ENCODE measurements at regions not wholly inside any gene's neighbourhood (a gene's known extent, or its start where the extent isn't known, plus 50 kb on each side); places are given as distances from the start of the nearest gene placed in this dataset.

DNA sequence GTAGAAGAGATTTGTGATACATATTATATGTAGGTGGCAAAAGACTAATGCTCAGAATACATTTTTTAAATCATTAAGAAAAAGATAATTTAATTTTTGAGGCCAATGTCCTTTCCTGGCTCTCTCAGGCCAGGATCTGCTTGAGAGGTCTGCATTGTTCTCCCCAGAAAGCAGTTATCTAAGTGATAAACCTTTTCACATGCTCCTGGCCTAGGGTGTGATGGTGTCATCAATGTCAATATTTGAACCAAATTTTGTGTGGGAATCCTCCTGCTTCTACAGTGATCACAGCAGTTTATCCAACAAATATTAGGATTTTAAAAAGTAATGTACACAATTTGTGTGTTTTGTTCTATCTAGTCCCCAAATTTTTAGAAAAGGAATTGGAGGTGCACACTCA is 166.6 kb downstream of the DIRAS2 start:
- TF ChIP-seq, protein P1, sequence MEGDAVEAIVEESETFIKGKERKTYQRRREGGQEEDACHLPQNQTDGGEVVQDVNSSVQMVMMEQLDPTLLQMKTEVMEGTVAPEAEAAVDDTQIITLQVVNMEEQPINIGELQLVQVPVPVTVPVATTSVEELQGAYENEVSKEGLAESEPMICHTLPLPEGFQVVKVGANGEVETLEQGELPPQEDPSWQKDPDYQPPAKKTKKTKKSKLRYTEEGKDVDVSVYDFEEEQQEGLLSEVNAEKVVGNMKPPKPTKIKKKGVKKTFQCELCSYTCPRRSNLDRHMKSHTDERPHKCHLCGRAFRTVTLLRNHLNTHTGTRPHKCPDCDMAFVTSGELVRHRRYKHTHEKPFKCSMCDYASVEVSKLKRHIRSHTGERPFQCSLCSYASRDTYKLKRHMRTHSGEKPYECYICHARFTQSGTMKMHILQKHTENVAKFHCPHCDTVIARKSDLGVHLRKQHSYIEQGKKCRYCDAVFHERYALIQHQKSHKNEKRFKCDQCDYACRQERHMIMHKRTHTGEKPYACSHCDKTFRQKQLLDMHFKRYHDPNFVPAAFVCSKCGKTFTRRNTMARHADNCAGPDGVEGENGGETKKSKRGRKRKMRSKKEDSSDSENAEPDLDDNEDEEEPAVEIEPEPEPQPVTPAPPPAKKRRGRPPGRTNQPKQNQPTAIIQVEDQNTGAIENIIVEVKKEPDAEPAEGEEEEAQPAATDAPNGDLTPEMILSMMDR (IDR thresholded peaks at IDR 0.05; ENCODE audit: low read length), result no peak
- no peak for TF ChIP-seq EZH2 (IDR thresholded peaks at IDR 0.05; ENCODE audit: borderline replicate concordance, low read length)
- no peak overlapping the region for H3K4me2 ChIP-seq (ENCODE audit: low read length)
- H3F3A ChIP-seq (ENCODE audit: insufficient read depth, low read length), result no peaks in the 10 kb centered on the region
- H3K4me3 ChIP-seq (ENCODE audit: low read depth, low read length, poor library complexity, severe bottlenecking), result no peak overlapping the region
- H3K4me1 ChIP-seq (ENCODE audit: insufficient read depth, low read length, severe bottlenecking), result no peaks in the 10 kb centered on the region
- no peaks in the 10 kb centered on the region for H4K20me1 ChIP-seq (ENCODE audit: insufficient read depth, low read length)
- H3K36me3 ChIP-seq (ENCODE audit: insufficient read depth, low read length), result no peaks in the 10 kb centered on the region
- H3K9me2 ChIP-seq (ENCODE audit: low read depth, low read length), result no peaks in the 10 kb centered on the region
- H3K27ac ChIP-seq (ENCODE audit: low read depth, low read length, poor library complexity, severe bottlenecking), result no peak overlapping the region
- H3K27me3 ChIP-seq (ENCODE audit: insufficient read depth, low read length), result no peaks in the 10 kb centered on the region; the same call in 1 of the 2 replicates
- H3K9me3 ChIP-seq (ENCODE audit: low read length), result no peaks in the 10 kb centered on the region
- no peak overlapping the region for H2AFZ ChIP-seq (ENCODE audit: low read length)
- no peaks in the 10 kb centered on the region for H3K79me2 ChIP-seq (ENCODE audit: insufficient read depth, low read length)
- no peak overlapping the region for H3K9ac ChIP-seq (ENCODE audit: low read length)

DNA sequence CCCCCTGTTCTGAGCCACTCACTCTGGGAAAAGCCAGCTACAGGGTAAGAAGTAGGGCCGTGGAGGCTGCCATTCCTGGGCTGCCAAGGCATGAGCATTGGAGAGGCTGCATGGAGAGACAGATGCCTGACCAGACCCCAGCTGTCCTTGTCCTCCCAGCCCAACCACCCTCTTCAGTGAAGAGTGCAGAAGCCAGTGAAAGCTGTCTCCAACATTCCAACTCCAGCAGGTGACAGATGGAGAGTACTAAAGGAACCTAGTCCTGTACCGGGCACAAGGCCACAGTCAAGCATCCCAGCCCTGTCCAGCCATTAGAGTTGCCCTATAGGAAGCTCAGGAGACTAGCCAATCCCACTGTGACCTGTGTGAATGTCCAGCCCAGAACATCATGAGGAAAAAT is 165.1 kb downstream of the DIRAS2 start:
- Histone ChIP-seq H3K4me3 (ENCODE audit: low read depth, low read length, poor library complexity, severe bottlenecking) (no peak overlapping the region), H3K79me2 (ENCODE audit: insufficient read depth, low read length) (no peaks in the 10 kb centered on the region), H3K9me2 (ENCODE audit: low read depth, low read length) (no peaks in the 10 kb centered on the region), H3K4me2 (ENCODE audit: low read length) (no peak overlapping the region), H3K27me3 (ENCODE audit: insufficient read depth, low read length) (no peaks in the 10 kb centered on the region; the same call in 1 of the 2 replicates), H3K9me3 (ENCODE audit: low read length) (no peaks in the 10 kb centered on the region), H4K20me1 (ENCODE audit: insufficient read depth, low read length) (no peaks in the 10 kb centered on the region), H3K27ac (ENCODE audit: low read depth, low read length, poor library complexity, severe bottlenecking) (no peak overlapping the region), H3F3A (ENCODE audit: insufficient read depth, low read length) (no peaks in the 10 kb centered on the region), H3K9ac (ENCODE audit: low read length) (no peak overlapping the region), H3K4me1 (ENCODE audit: insufficient read depth, low read length, severe bottlenecking) (no peaks in the 10 kb centered on the region), H2AFZ (ENCODE audit: low read length) (no peak overlapping the region), H3K36me3 (ENCODE audit: insufficient read depth, low read length) (no peaks in the 10 kb centered on the region)
- TF ChIP-seq EZH2 (IDR thresholded peaks at IDR 0.05; ENCODE audit: borderline replicate concordance, low read length), result no peak
- TF ChIP-seq, protein P1 (IDR thresholded peaks at IDR 0.05; ENCODE audit: low read length), result no peak

DNA sequence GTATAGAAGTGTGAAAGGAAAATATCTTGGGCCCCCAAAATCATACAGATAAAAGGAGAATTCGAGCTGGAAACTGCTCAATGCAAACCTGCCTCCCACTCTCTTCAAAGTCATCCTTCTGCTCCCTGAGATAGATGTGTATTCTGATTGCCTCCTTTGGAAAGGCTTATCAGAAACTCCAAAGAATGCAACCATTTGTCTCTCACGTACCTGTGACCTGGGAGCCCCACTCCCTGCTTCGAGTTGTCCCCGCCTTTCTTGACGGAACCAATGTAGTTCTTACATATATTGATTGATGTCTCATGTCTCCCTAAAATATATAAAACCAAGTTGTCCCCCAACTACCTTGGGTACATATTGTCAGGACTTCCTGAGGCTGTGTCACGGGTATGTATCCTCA is 163.8 kb downstream of the DIRAS2 start:
- Histone ChIP-seq H4K20me1 (ENCODE audit: insufficient read depth, low read length) (no peaks in the 10 kb centered on the region), H3K27me3 (ENCODE audit: insufficient read depth, low read length) (no peaks in the 10 kb centered on the region; the same call in 1 of the 2 replicates), H3K27ac (ENCODE audit: low read depth, low read length, poor library complexity, severe bottlenecking) (no peak overlapping the region), H3K4me2 (ENCODE audit: low read length) (no peak overlapping the region), H3F3A (ENCODE audit: insufficient read depth, low read length) (no peaks in the 10 kb centered on the region), H3K4me1 (ENCODE audit: insufficient read depth, low read length, severe bottlenecking) (no peaks in the 10 kb centered on the region), H3K36me3 (ENCODE audit: insufficient read depth, low read length) (no peaks in the 10 kb centered on the region), H2AFZ (ENCODE audit: low read length) (no peak overlapping the region), H3K9ac (ENCODE audit: low read length) (no peak overlapping the region), H3K9me2 (ENCODE audit: low read depth, low read length) (no peaks in the 10 kb centered on the region), H3K9me3 (ENCODE audit: low read length) (no peaks in the 10 kb centered on the region), H3K79me2 (ENCODE audit: insufficient read depth, low read length) (no peaks in the 10 kb centered on the region), H3K4me3 (ENCODE audit: low read depth, low read length, poor library complexity, severe bottlenecking) (no peak overlapping the region)
- TF ChIP-seq, protein P1 (IDR thresholded peaks at IDR 0.05; ENCODE audit: low read length), result no peak
- no peak for TF ChIP-seq EZH2 (IDR thresholded peaks at IDR 0.05; ENCODE audit: borderline replicate concordance, low read length)

All from OCI-LY1 (cell line).